ENCODE measurements at regions not wholly inside any gene's neighbourhood (a gene's known extent, or its start where the extent isn't known, plus 50 kb on each side); places are given as distances from the start of the nearest gene placed in this dataset.

GRCh38 chr4:22911285-22911684, 218.5 kb downstream of the GBA3 start:
- Histone ChIP-seq H3K36me3 (ENCODE audit: insufficient read depth) (no peaks in the 10 kb centered on the region), H3K4me1 (ENCODE audit: low read depth, poor library complexity, severe bottlenecking) (no peaks in the 10 kb centered on the region), H2AFZ (ENCODE audit: low read depth) (no peak overlapping the region), H3K27ac (no peak overlapping the region), H3K4me3 (IDR thresholded peaks at IDR 0.05; ENCODE audit: insufficient read depth, low read depth, low read length) (no peak overlapping the region), H3K4me2 (no peak overlapping the region), H3K79me2 (ENCODE audit: insufficient read depth, low read depth) (no peaks in the 10 kb centered on the region), H3K27me3 (ENCODE audit: insufficient read depth, low read depth) (no peaks in the 10 kb centered on the region), H4K20me1 (ENCODE audit: insufficient read depth) (no peaks in the 10 kb centered on the region), H3K9ac (no peak overlapping the region)
- TF ChIP-seq CTCF (conservative IDR thresholded peaks at IDR 0.05; ENCODE audit: low read depth, low read length), result no peak

GRCh38 chr4:22910200-22910599, 217.5 kb downstream of the GBA3 start:
- Histone ChIP-seq H3K4me1 (ENCODE audit: low read depth, poor library complexity, severe bottlenecking) (no peaks in the 10 kb centered on the region), H3K27ac (no peak overlapping the region), H4K20me1 (ENCODE audit: insufficient read depth) (no peaks in the 10 kb centered on the region)

GRCh38 chr4:22906045-22906444, 213.3 kb downstream of the GBA3 start:
- Histone ChIP-seq H3K9ac (no peak overlapping the region), H2AFZ (ENCODE audit: low read depth) (no peak overlapping the region), H3K4me1 (ENCODE audit: low read depth, poor library complexity, severe bottlenecking) (no peaks in the 10 kb centered on the region), H3K79me2 (ENCODE audit: insufficient read depth, low read depth) (no peaks in the 10 kb centered on the region), H4K20me1 (ENCODE audit: insufficient read depth) (no peaks in the 10 kb centered on the region), H3K4me3 (IDR thresholded peaks at IDR 0.05; ENCODE audit: insufficient read depth, low read depth, low read length) (no peak overlapping the region), H3K4me2 (no peak overlapping the region), H3K27ac (no peak overlapping the region), H3K36me3 (ENCODE audit: insufficient read depth) (no peaks in the 10 kb centered on the region), H3K27me3 (ENCODE audit: insufficient read depth, low read depth) (no peaks in the 10 kb centered on the region)
- no peak for TF ChIP-seq CTCF (conservative IDR thresholded peaks at IDR 0.05; ENCODE audit: low read depth, low read length)

More at GRCh38 chr4:22910200-22910599, 217.5 kb downstream of the GBA3 start:
- Histone ChIP-seq H2AFZ (ENCODE audit: low read depth) (no peak overlapping the region), H3K4me3 (IDR thresholded peaks at IDR 0.05; ENCODE audit: insufficient read depth, low read depth, low read length) (no peak overlapping the region), H3K4me2 (no peak overlapping the region), H3K27me3 (ENCODE audit: insufficient read depth, low read depth) (no peaks in the 10 kb centered on the region), H3K79me2 (ENCODE audit: insufficient read depth, low read depth) (no peaks in the 10 kb centered on the region), H3K9ac (no peak overlapping the region), H3K36me3 (ENCODE audit: insufficient read depth) (no peaks in the 10 kb centered on the region)
- no peak for TF ChIP-seq CTCF (conservative IDR thresholded peaks at IDR 0.05; ENCODE audit: low read depth, low read length)

GRCh38 chr4:22903913-22904312, 211.2 kb downstream of the GBA3 start:
- H3K4me1 ChIP-seq (ENCODE audit: low read depth, poor library complexity, severe bottlenecking), result no peaks in the 10 kb centered on the region
- no peak overlapping the region for H3K9ac ChIP-seq
- no peak overlapping the region for H3K4me3 ChIP-seq (IDR thresholded peaks at IDR 0.05; ENCODE audit: insufficient read depth, low read depth, low read length)
- H3K27me3 ChIP-seq (ENCODE audit: insufficient read depth, low read depth), result no peaks in the 10 kb centered on the region
- H3K36me3 ChIP-seq (ENCODE audit: insufficient read depth), result no peaks in the 10 kb centered on the region
- no peak for TF ChIP-seq CTCF (conservative IDR thresholded peaks at IDR 0.05; ENCODE audit: low read depth, low read length)
- H3K4me2 ChIP-seq, result no peak overlapping the region
- no peaks in the 10 kb centered on the region for H4K20me1 ChIP-seq (ENCODE audit: insufficient read depth)
- no peak overlapping the region for H3K27ac ChIP-seq
- H3K79me2 ChIP-seq (ENCODE audit: insufficient read depth, low read depth), result no peaks in the 10 kb centered on the region
- H2AFZ ChIP-seq (ENCODE audit: low read depth), result no peak overlapping the region
